RWPE1 (cell line): ENCODE measurements at regions not wholly inside any gene's neighbourhood (a gene's known extent, or its start where the extent isn't known, plus 50 kb on each side); places are given as distances from the start of the nearest gene placed in this dataset.
"Not testable (repeated sequence)": the region's sequence is repeated elsewhere in the genome, so short reads cannot be mapped to it uniquely, and the experiment has no call there.

Experiments used
- CTCF ChIA-PET: fragments of 350-600 bp; sonication (Branson Sonifier 250); formaldehyde crosslinking; extraction: SDS; loops from one replicate; lab custom pipeline; 2021; lab: Yijun Ruan, JAX
- POLR2A ChIA-PET: fragments of 400-600 bp; formaldehyde crosslinking; extraction: SDS; loops from one replicate; lab custom pipeline; 2020; ENCODE audit warnings: antibody characterized with exemption; ENCODE audit not compliant: low non-redundant PET; lab: Yijun Ruan, JAX
- DNase-seq: peaks from one replicate; pipeline ENCODE4 v3.0.0; 2012; ENCODE audit warnings: low spot score
- H3K27ac ChIP-seq: fragments of 450-650 bp; 2 replicates; pipeline ENCODE4 v1.5.1; 2017
- CTCF ChIP-seq: fragments of 450-650 bp; conservative IDR thresholded peaks from 2 replicates; pipeline ENCODE4 v1.5.1; 2017; ENCODE audit warnings: low read depth, mild to moderate bottlenecking

- no peak for TF ChIP-seq CTCF
Measured at GRCh38 chr3:65262548-65262947, 574.7 kb upstream of the ADAMTS9 start.

GRCh38 chr3:65259946-65260345 is 572.1 kb upstream of the ADAMTS9 start:
- POLR2A ChIA-PET: no interaction called here
- CTCF ChIA-PET: no interaction called here
- H3K27ac ChIP-seq: no peak overlapping the region
- TF ChIP-seq CTCF: no peak
- no peak for DNase-seq

More at GRCh38 chr3:65262548-65262947, 574.7 kb upstream of the ADAMTS9 start:
- no peak for DNase-seq
- ChIA-PET CTCF (no interaction called here), POLR2A (no interaction called here)
- no peak overlapping the region for H3K27ac ChIP-seq

- H3K27ac ChIP-seq, CTCF ChIA-PET, DNase-seq, POLR2A ChIA-PET: not testable (repeated sequence)
Measured at GRCh38 chr3:65252914-65253313, 565.1 kb upstream of the ADAMTS9 start.

- ChIA-PET CTCF (no interaction called here), POLR2A (no interaction called here)
- TF ChIP-seq CTCF: no peak
- H3K27ac ChIP-seq: no peak overlapping the region
- no peak for DNase-seq
Measured at GRCh38 chr3:65252266-65252665, 564.5 kb upstream of the ADAMTS9 start.

GRCh38 chr3:65251375-65251774 is 563.6 kb upstream of the ADAMTS9 start:
- no peak for TF ChIP-seq CTCF
- POLR2A ChIA-PET: no interaction called here
- no peak for DNase-seq
- no peak overlapping the region for H3K27ac ChIP-seq
- CTCF ChIA-PET: no interaction called here

- no peak for TF ChIP-seq CTCF
- ChIA-PET CTCF (no interaction called here), POLR2A (no interaction called here)
- no peak for DNase-seq
- H3K27ac ChIP-seq: no peak overlapping the region
Measured at GRCh38 chr3:65246561-65246960, 558.8 kb upstream of the ADAMTS9 start.

- H3K27ac ChIP-seq: no peak overlapping the region
- ChIA-PET POLR2A (no interaction called here), CTCF (no interaction called here)
- TF ChIP-seq CTCF: no peak
- DNase-seq: no peak
Measured at GRCh38 chr3:65245133-65246063, 557.6 kb upstream of the ADAMTS9 start.
